NOMO-1 treated with dmso at 0.1 percent for 144 hours (cell line): ENCODE measurements at regions not wholly inside any gene's neighbourhood (a gene's known extent, or its start where the extent isn't known, plus 50 kb on each side); places are given as distances from the start of the nearest gene placed in this dataset.

ENCODE experiments used
- DNase-seq: peaks from one replicate; lab custom pipeline; 2025; ENCODE audit not compliant: unreplicated experiment; lab: John Stamatoyannopoulos, UW

GRCh38 chr14:97630249-97630648 lies 833.1 kb downstream of the VRK1 start:
- no peak for DNase-seq

DNA sequence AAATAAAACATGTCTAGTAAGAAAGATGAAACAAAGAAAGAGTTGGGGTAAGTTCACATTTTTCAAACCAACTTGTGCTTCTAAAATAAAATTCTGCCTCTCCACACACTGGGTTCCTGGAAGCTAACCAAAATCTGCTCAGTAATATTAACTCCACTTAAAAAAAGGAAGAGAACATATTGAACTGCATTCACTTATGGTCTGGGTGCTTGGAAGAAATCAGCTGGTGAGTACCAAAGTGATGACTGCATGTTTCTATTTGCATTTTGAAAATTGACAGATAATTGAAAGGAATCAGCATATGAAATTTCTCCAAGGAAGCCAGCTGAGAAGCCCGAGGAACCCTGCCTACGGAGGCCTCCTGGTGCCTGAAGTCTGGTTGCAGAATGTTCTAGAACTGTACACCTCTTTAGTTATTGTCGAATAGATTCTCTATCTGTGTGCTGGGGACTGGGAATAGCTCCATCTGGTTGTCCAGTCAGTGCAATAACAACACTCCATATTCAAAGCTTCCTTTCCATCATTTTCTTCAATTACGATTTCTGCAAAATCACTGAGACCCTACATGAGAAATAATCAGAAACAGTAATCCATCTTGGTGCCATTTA lies 836.1 kb downstream of the VRK1 start:
- no peak for DNase-seq

DNA sequence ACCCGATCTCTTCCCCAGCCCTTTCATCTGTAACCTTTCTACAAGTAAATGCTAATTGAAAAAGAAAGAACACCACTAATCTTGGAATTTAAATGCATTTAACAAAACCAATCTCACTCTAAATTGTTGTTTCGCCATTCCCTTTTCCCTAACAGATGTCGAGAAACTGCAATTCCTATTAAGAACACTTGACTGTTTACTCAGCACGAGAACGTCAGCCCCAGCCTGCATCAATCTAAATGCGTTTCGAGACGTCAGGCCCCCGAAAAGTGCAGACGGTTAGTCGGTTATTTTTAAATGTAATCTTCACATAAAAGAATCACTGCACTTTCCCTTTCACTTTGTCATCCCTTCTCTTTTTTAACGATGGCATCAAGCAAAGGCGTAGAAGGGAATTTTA lies 837.6 kb downstream of the VRK1 start:
- no peak for DNase-seq

DNA sequence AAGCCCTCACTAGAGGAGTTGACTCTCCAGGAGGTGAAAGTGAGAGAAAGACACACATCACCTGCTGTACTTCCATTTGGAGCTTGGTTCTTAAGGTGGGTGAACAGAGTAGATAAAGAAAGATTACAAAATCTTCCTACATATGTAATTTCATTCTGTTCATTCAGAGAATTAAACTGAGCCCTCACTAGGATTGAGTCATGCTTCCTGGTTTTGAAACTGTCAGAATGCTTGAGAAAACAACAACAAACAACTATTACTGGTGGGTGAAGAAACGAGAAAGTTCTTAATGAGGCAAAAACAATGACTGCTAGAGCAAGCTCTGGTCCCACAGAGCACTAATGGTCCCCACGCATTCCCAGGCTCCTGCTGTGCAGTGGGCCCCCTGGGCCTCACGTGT lies 841.7 kb downstream of the VRK1 start:
- DNase-seq: no peak

DNA sequence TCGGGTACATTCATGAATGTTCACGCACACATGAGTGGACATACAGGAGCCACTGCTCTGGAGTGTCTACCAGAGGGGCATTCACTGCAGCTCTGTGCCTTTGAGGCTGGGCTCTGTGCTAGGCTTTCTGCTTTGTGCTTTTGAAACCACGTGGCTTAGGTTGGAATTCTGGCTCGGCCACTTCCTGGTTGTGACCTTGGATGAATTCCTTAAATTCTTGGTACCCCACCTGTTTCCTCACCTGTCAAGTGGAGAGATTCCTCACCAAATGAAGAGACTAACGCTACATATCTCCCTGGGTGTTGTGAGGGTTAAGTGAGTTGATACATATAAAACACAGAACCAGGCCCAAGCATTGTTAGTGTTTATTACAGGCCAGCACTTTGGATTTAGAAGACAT lies 842.8 kb downstream of the VRK1 start:
- no peak for DNase-seq

GRCh38 chr14:97641827-97642226 lies 844.6 kb downstream of the VRK1 start:
- no peak for DNase-seq

GRCh38 chr14:97642631-97643030 lies 845.4 kb downstream of the VRK1 start:
- no peak for DNase-seq

DNA sequence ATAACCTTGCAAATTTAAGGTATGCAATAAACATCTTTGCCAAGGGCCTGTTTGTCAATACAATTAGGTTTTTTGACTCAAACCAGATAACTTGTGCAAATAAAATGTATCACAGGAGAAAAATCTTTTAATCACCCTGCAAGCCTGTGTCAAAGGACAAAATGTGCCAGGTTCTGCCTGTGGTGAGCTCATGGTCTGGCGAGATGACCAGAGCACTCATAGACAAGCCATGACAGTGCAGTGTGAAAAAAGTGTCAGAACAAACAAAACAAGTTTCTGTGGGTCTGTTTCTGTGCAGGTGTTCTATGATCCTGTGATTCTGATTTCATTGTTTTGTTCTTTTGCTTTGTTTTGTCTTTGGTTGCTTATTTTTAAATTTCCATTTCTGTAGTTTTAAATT lies 847.2 kb downstream of the VRK1 start:
- no peak for DNase-seq

GRCh38 chr14:97649752-97650151 lies 852.6 kb downstream of the VRK1 start:
- no peak for DNase-seq

DNA sequence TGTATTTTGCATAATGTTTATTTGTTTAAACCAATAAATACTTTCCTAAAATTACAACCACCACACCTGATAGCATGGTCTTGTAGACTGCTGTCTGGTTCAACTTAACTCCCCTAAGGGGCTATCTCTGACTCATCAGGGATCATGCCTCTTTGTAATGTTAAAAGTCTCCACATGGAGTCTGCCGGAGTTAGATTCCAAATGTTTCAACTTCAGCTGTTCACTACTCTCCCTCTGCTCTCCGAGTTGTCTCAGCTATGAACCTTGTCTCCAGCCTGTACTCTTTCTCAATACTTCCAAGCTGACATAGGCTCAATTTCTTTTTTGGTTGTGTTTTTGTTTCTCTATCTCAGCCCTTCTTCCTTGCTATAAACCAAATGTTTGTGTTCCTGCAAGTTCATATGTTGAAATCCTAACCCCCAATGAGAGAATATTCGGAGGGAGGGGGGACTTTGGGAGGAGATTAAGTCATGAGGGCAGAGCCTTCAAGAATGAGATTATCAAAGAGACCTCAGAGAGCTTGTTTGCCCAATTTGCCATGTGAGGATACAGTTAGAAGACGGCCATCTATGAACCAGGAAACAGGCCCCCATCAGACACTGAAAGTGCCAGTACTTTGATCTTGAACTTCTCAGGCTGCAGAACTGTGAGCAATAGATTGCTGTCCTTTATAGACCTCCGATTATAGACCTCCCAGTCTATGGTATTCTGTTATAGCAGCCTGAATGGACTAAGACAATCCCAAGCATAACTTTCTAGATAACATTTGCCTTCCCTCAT lies 858.2 kb downstream of the VRK1 start:
- no peak for DNase-seq

DNA sequence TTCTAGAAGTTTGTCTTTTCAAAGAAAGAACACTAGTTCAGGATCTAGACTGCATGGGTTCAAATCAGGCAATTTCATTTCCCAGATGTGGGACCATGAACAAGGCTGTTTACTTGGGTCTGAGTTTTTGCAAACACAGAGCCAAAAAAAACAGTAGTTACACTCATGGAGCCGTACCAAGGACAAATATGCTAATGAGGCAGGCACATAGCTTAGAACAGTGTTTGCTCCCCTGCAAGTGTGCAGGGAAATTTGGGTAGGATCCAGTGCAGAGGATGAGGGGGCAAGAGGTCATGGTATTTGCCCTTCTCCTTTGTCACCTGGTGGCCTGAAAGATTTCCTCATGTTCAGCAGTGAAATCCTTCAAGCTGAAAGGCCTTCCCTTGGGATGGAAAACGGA lies 860.4 kb downstream of the VRK1 start:
- DNase-seq: no peak

DNA sequence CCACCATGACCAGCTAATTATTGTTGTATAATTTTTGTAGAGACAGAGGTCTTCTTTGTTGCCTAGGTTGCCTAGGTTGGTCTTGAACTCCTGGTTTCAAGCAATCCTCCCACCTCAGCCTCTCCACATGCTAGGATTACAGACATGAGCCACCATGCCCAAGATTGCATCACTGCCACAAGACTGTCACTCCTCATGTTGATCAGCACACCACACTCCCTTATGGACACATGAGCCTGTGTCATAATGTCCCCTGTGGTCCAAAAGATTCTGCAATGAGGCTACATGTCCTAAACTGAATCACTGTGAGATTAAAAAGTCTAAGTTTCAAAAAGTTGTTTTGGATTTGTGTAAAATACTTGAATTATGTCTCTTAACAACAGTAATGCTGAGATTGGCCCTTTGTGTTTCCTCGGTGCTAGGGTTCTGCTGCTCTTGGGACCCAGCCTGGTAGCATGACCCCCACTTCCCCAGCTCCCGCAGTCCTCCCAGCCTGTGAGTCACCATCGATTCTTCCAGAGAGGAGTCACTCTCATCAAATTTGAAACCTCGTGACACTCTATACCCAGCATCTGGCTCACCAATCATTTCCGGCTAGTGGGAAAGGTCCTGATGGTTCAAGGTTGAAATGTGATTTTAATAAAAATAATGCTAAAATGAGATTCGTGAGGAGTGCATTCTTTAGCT lies 890.9 kb downstream of the VRK1 start:
- no peak for DNase-seq

DNA sequence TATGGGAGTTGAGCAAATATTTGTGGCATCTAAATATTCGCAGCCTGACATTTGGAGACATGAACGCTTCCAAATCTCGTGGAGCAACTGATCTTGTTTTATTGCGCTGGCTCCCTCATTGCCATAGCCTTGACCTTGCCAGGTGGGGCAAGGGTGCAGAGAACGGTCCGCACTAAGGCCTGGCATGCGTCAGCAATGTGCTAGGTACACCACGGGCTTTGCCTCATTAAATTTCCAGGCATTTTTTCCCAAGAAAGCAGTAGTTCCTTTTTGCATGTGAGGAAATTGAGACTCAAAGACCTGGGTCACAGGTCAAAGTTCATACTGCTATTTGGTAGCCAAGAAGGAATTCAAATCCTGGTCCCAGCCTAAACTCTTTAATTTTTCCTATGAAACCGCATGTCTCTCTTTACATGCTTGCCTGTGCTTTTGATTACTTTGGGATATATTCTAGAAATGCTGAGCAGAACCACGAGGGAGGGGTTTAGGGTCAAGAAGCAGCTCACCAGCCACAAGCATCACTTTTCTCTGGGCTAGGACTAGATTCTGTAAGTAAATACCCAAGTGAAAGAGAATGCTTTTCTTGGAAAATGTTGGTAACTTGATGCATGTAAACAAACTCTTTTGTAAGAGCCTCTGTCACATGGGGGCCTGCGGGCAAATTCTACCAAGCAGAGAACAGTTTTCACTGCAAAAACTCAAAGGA lies 891.6 kb downstream of the VRK1 start:
- no peak for DNase-seq

DNA sequence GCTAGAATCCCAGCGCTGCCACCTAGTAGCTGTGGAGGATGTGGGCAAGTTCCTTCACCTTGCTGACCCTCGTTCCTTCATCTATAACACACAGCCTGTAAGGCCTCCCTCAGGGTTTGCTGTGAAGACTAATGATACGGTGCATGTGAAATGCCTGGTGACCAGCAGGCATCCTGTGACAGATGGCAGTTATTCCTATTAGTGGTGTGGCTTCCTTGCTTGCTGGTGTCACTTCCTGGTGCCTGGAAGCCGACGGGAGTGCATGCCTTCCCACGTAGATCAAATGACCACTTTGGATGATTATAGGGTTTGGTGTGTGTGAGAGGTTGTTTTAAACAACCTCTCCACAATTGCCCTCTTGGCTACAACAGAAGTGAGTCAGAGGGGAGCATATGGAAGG lies 894.9 kb downstream of the VRK1 start:
- DNase-seq: no peak

GRCh38 chr14:97695456-97695981 lies 898.3 kb downstream of the VRK1 start:
- DNase-seq: no peak

DNA sequence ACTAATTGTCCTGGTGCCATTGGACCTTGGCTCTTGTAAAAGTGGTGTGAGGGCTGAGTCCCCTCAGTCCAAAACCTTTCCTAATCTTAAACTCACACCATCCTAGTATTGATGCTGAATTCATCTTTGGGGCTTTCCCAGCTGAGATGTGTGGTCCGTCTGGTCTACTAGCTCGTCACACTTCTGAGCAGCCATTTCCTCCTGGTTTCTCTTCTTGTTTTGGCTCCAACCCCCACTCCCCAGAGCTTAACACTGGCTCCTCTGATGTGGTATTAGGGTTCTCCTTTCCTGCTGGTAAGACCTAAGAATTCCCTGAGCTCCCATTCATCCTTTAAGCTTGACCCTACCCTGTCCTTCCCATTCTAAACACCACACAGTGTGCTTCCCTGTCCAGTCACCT lies 900.6 kb downstream of the VRK1 start:
- DNase-seq: no peak

DNA sequence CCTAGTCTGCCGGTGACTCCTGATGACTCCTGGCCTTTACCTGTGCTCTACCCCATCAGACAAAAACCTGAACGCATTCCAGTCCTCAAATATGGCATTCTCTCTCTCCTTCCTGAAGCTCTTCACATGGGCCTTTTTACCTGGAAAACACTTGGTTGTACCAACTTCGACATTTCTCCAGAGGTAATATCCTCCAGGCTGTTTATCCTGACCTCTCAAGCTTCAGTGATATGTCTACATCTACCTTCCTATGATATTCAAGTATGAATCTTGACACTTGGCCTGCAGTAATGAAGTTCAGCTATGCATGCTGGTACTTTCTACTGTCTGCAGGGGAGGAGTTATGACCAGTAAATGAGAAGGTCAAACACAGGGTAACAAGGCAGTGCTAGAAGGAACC lies 901.8 kb downstream of the VRK1 start:
- DNase-seq: no peak

DNA sequence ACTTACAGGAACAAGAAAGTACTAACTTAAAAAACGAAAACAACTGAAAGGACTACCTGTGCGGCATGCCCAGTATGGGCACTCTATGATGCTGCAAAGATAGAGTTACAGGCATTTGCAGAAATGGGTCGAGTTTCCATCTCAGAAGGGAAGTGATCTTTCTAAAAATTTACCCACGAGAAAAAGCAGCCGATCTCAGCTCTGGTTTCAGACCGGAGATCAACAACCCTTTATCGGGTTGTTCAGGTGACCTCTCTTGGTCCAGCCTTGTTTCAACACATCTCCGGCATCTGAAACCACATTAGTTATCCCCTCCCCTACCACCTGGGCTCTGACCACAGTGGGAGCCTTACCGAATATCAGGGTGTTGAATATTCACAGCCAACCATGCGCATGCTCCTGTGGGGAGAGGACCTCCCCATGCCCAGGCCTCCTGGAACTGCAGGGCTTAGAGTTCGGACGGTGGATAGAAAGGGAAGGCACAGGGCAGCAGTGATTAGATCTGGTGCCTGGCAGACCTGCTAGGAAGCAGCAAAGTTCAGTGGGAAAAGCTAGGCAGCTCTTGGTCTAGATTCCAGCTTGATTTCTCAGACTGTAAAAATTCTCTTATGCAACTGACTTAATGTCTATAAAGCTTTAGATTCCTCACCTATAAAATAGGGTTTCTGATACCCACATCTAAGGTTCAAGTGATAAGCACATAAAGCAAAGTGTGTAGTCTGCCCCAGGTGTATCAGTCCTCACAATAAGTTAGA lies 906.0 kb downstream of the VRK1 start:
- DNase-seq: no peak

- no peak for DNase-seq
These were observed 907.2 kb downstream of the VRK1 start for GRCh38 chr14:97704316-97704885.

- DNase-seq: no peak
These were observed 907.9 kb downstream of the VRK1 start for GRCh38 chr14:97705107-97705506.
